ENCODE measurements at regions not wholly inside any gene's neighbourhood (a gene's known extent, or its start where the extent isn't known, plus 50 kb on each side); places are given as distances from the start of the nearest gene placed in this dataset.

GRCh38 chr2:6784291-6784690 is 81.4 kb downstream of the CMPK2 start:
- H3K27me3 ChIP-seq (ENCODE audit: insufficient read depth, insufficient read length): no peaks in the 10 kb centered on the region
- no peak for DNase-seq (ENCODE audit: low read depth, low spot score)
- H3K4me3 ChIP-seq (ENCODE audit: insufficient read length, low read depth): no peak overlapping the region
- no peaks in the 10 kb centered on the region for H3K4me1 ChIP-seq (ENCODE audit: insufficient read depth, insufficient read length)
- no peaks in the 10 kb centered on the region for H3K36me3 ChIP-seq (ENCODE audit: insufficient read depth, insufficient read length, low read length)
- H3K9ac ChIP-seq (ENCODE audit: insufficient read length, low read depth): no peak overlapping the region
- TF ChIP-seq YY1 (IDR thresholded peaks at IDR 0.05; ENCODE audit: insufficient read depth, insufficient read length) (no peak), SUZ12 (IDR thresholded peaks at IDR 0.05; ENCODE audit: extremely low read depth, insufficient read depth, insufficient read length) (no peak), ZNF274 (IDR thresholded peaks at IDR 0.05; ENCODE audit: low read depth, low read length) (no peak)
- no peaks in the 10 kb centered on the region for H3K9me3 ChIP-seq (ENCODE audit: insufficient read depth, low read length)

- DNase-seq (ENCODE audit: low read depth, low spot score): no peak
- no peaks in the 10 kb centered on the region for H3K9me3 ChIP-seq (ENCODE audit: insufficient read depth, low read length)
- no peak overlapping the region for H3K4me3 ChIP-seq (ENCODE audit: insufficient read length, low read depth)
- no peak for TF ChIP-seq ZNF274 (IDR thresholded peaks at IDR 0.05; ENCODE audit: low read depth, low read length)
- TF ChIP-seq YY1 (IDR thresholded peaks at IDR 0.05; ENCODE audit: insufficient read depth, insufficient read length): no peak
- TF ChIP-seq SUZ12 (IDR thresholded peaks at IDR 0.05; ENCODE audit: extremely low read depth, insufficient read depth, insufficient read length): no peak
- H3K9ac ChIP-seq (ENCODE audit: insufficient read length, low read depth): no peak overlapping the region
- no peaks in the 10 kb centered on the region for H3K27me3 ChIP-seq (ENCODE audit: insufficient read depth, insufficient read length)
- H3K4me1 ChIP-seq (ENCODE audit: insufficient read depth, insufficient read length): no peaks in the 10 kb centered on the region
- no peaks in the 10 kb centered on the region for H3K36me3 ChIP-seq (ENCODE audit: insufficient read depth, insufficient read length, low read length)
Observed at GRCh38 chr2:6785493-6785892, 80.2 kb downstream of the CMPK2 start.

- H3K4me1 ChIP-seq (ENCODE audit: insufficient read depth, insufficient read length): no peaks in the 10 kb centered on the region
- H3K9me3 ChIP-seq (ENCODE audit: insufficient read depth, low read length): no peaks in the 10 kb centered on the region
- DNase-seq (ENCODE audit: low read depth, low spot score): no peak
- H3K4me3 ChIP-seq (ENCODE audit: insufficient read length, low read depth): no peak overlapping the region
- H3K9ac ChIP-seq (ENCODE audit: insufficient read length, low read depth): no peak overlapping the region
- no peaks in the 10 kb centered on the region for H3K27me3 ChIP-seq (ENCODE audit: insufficient read depth, insufficient read length)
- H3K36me3 ChIP-seq (ENCODE audit: insufficient read depth, insufficient read length, low read length): no peaks in the 10 kb centered on the region
- TF ChIP-seq ZNF274 (IDR thresholded peaks at IDR 0.05; ENCODE audit: low read depth, low read length) (no peak), SUZ12 (IDR thresholded peaks at IDR 0.05; ENCODE audit: extremely low read depth, insufficient read depth, insufficient read length) (no peak), YY1 (IDR thresholded peaks at IDR 0.05; ENCODE audit: insufficient read depth, insufficient read length) (no peak)
Observed at GRCh38 chr2:6787376-6787775, 78.3 kb downstream of the CMPK2 start.

GRCh38 chr2:6788614-6789013 is 77.1 kb downstream of the CMPK2 start:
- DNase-seq (ENCODE audit: low read depth, low spot score): no peak
- H3K9ac ChIP-seq (ENCODE audit: insufficient read length, low read depth): no peak overlapping the region
- no peaks in the 10 kb centered on the region for H3K27me3 ChIP-seq (ENCODE audit: insufficient read depth, insufficient read length)
- no peak overlapping the region for H3K4me3 ChIP-seq (ENCODE audit: insufficient read length, low read depth)
- H3K9me3 ChIP-seq (ENCODE audit: insufficient read depth, low read length): no peaks in the 10 kb centered on the region
- H3K36me3 ChIP-seq (ENCODE audit: insufficient read depth, insufficient read length, low read length): no peaks in the 10 kb centered on the region
- H3K4me1 ChIP-seq (ENCODE audit: insufficient read depth, insufficient read length): no peaks in the 10 kb centered on the region
- TF ChIP-seq SUZ12 (IDR thresholded peaks at IDR 0.05; ENCODE audit: extremely low read depth, insufficient read depth, insufficient read length) (no peak), YY1 (IDR thresholded peaks at IDR 0.05; ENCODE audit: insufficient read depth, insufficient read length) (no peak), ZNF274 (IDR thresholded peaks at IDR 0.05; ENCODE audit: low read depth, low read length) (no peak)

- Histone ChIP-seq H3K27me3 (ENCODE audit: insufficient read depth, insufficient read length) (no peaks in the 10 kb centered on the region), H3K36me3 (ENCODE audit: insufficient read depth, insufficient read length, low read length) (no peaks in the 10 kb centered on the region), H3K4me3 (ENCODE audit: insufficient read length, low read depth) (no peak overlapping the region), H3K4me1 (ENCODE audit: insufficient read depth, insufficient read length) (no peaks in the 10 kb centered on the region), H3K9me3 (ENCODE audit: insufficient read depth, low read length) (no peaks in the 10 kb centered on the region), H3K9ac (ENCODE audit: insufficient read length, low read depth) (no peak overlapping the region)
- TF ChIP-seq ZNF274 (IDR thresholded peaks at IDR 0.05; ENCODE audit: low read depth, low read length): no peak
- TF ChIP-seq SUZ12 (IDR thresholded peaks at IDR 0.05; ENCODE audit: extremely low read depth, insufficient read depth, insufficient read length): no peak
- no peak for TF ChIP-seq YY1 (IDR thresholded peaks at IDR 0.05; ENCODE audit: insufficient read depth, insufficient read length)
- DNase-seq (ENCODE audit: low read depth, low spot score): no peak
Observed at GRCh38 chr2:6789559-6790138, 76.1 kb downstream of the CMPK2 start.

- no peaks in the 10 kb centered on the region for H3K9me3 ChIP-seq (ENCODE audit: insufficient read depth, low read length)
- no peak overlapping the region for H3K4me3 ChIP-seq (ENCODE audit: insufficient read length, low read depth)
- H3K36me3 ChIP-seq (ENCODE audit: insufficient read depth, insufficient read length, low read length): no peaks in the 10 kb centered on the region
- H3K27me3 ChIP-seq (ENCODE audit: insufficient read depth, insufficient read length): no peaks in the 10 kb centered on the region
- no peak overlapping the region for H3K9ac ChIP-seq (ENCODE audit: insufficient read length, low read depth)
- no peaks in the 10 kb centered on the region for H3K4me1 ChIP-seq (ENCODE audit: insufficient read depth, insufficient read length)
- DNase-seq (ENCODE audit: low read depth, low spot score): no peak
- no peak for TF ChIP-seq SUZ12 (IDR thresholded peaks at IDR 0.05; ENCODE audit: extremely low read depth, insufficient read depth, insufficient read length)
- TF ChIP-seq YY1 (IDR thresholded peaks at IDR 0.05; ENCODE audit: insufficient read depth, insufficient read length): no peak
- TF ChIP-seq ZNF274 (IDR thresholded peaks at IDR 0.05; ENCODE audit: low read depth, low read length): no peak
Observed at GRCh38 chr2:6791682-6792081, 74.0 kb downstream of the CMPK2 start.

GRCh38 chr2:6792883-6793282 is 72.8 kb downstream of the CMPK2 start:
- H3K4me3 ChIP-seq (ENCODE audit: insufficient read length, low read depth): no peak overlapping the region
- DNase-seq (ENCODE audit: low read depth, low spot score): no peak
- TF ChIP-seq ZNF274 (IDR thresholded peaks at IDR 0.05; ENCODE audit: low read depth, low read length): no peak
- TF ChIP-seq YY1 (IDR thresholded peaks at IDR 0.05; ENCODE audit: insufficient read depth, insufficient read length): no peak
- no peak for TF ChIP-seq SUZ12 (IDR thresholded peaks at IDR 0.05; ENCODE audit: extremely low read depth, insufficient read depth, insufficient read length)
- H3K9me3 ChIP-seq (ENCODE audit: insufficient read depth, low read length): no peaks in the 10 kb centered on the region
- H3K27me3 ChIP-seq (ENCODE audit: insufficient read depth, insufficient read length): no peaks in the 10 kb centered on the region
- H3K9ac ChIP-seq (ENCODE audit: insufficient read length, low read depth): no peak overlapping the region
- no peaks in the 10 kb centered on the region for H3K4me1 ChIP-seq (ENCODE audit: insufficient read depth, insufficient read length)
- H3K36me3 ChIP-seq (ENCODE audit: insufficient read depth, insufficient read length, low read length): no peaks in the 10 kb centered on the region

Measured in NT2/D1 (cell line).